ENCODE measurements at regions not wholly inside any gene's neighbourhood (a gene's known extent, or its start where the extent isn't known, plus 50 kb on each side); places are given as distances from the start of the nearest gene placed in this dataset.

- Histone ChIP-seq H3K27ac (replicated peaks) (no peak overlapping the region), H3K4me3 (replicated peaks; ENCODE audit: insufficient read depth, low read length) (no peak overlapping the region), H3K27me3 (ENCODE audit: insufficient read depth, poor library complexity, severe bottlenecking) (no peaks in the 10 kb centered on the region)
- TF ChIP-seq CTCF (IDR thresholded peaks at IDR 0.05; ENCODE audit: insufficient read depth, low read length) (no peak), POLR2AphosphoS5 (IDR thresholded peaks at IDR 0.05; ENCODE audit: low read depth) (no peak), SPI1 (IDR thresholded peaks at IDR 0.05; ENCODE audit: borderline replicate concordance, low read depth) (no peak), REST (IDR thresholded peaks at IDR 0.05; ENCODE audit: insufficient replicate concordance, low read depth) (no peak), GABPA (IDR thresholded peaks at IDR 0.05; ENCODE audit: low read depth) (no peak)
- DNase-seq (ENCODE audit: low read depth in 1 of 2, low spot score in 1 of 2): no peak
These were observed 86.0 kb downstream of the SAMD9 start for GRCh38 chr7:93031795-93032194.

- no peak overlapping the region for H3K4me3 ChIP-seq (replicated peaks; ENCODE audit: insufficient read depth, low read length)
- H3K27ac ChIP-seq (replicated peaks): no peak overlapping the region
- H3K27me3 ChIP-seq (ENCODE audit: insufficient read depth, poor library complexity, severe bottlenecking): no peaks in the 10 kb centered on the region
- DNase-seq (ENCODE audit: low read depth in 1 of 2, low spot score in 1 of 2): no peak
- TF ChIP-seq GABPA (IDR thresholded peaks at IDR 0.05; ENCODE audit: low read depth) (no peak), REST (IDR thresholded peaks at IDR 0.05; ENCODE audit: insufficient replicate concordance, low read depth) (no peak), SPI1 (IDR thresholded peaks at IDR 0.05; ENCODE audit: borderline replicate concordance, low read depth) (no peak), CTCF (IDR thresholded peaks at IDR 0.05; ENCODE audit: insufficient read depth, low read length) (no peak), POLR2AphosphoS5 (IDR thresholded peaks at IDR 0.05; ENCODE audit: low read depth) (no peak)
These were observed 87.1 kb downstream of the SAMD9 start for GRCh38 chr7:93030605-93031225.

GRCh38 chr7:93029056-93029455 is 88.7 kb downstream of the SAMD9 start:
- Histone ChIP-seq H3K27ac (replicated peaks) (no peak overlapping the region), H3K27me3 (ENCODE audit: insufficient read depth, poor library complexity, severe bottlenecking) (no peaks in the 10 kb centered on the region), H3K4me3 (replicated peaks; ENCODE audit: insufficient read depth, low read length) (no peak overlapping the region)
- no peak for DNase-seq (ENCODE audit: low read depth in 1 of 2, low spot score in 1 of 2)
- no peak for TF ChIP-seq REST (IDR thresholded peaks at IDR 0.05; ENCODE audit: insufficient replicate concordance, low read depth)
- TF ChIP-seq CTCF (IDR thresholded peaks at IDR 0.05; ENCODE audit: insufficient read depth, low read length): no peak
- TF ChIP-seq GABPA (IDR thresholded peaks at IDR 0.05; ENCODE audit: low read depth): no peak
- no peak for TF ChIP-seq SPI1 (IDR thresholded peaks at IDR 0.05; ENCODE audit: borderline replicate concordance, low read depth)
- TF ChIP-seq POLR2AphosphoS5 (IDR thresholded peaks at IDR 0.05; ENCODE audit: low read depth): no peak

All from HL-60 (cell line).